GM12878 (cell line): ENCODE measurements at regions not wholly inside any gene's neighbourhood (a gene's known extent, or its start where the extent isn't known, plus 50 kb on each side); places are given as distances from the start of the nearest gene placed in this dataset.

Source experiments
- ATAC-seq: fragments of 200-7000 bp; cut with Tn5 transposase; 3 replicates; pipeline ENCODE4 v1.9.1; 2020; ENCODE audit warnings: mild to moderate bottlenecking, moderate library complexity
- BruUV-seq: library from RNA; stranded (reverse); fragments of 400-500 nt; replicated peaks from 2 replicates; lab custom pipeline; 2021; lab: Mats Ljungman, UMichigan
- CTCF ChIA-PET: fragments of 300-600 bp; sonication (Branson Sonifier 250); formaldehyde crosslinking; extraction: SDS; loops from one replicate; lab custom pipeline; 2021; ENCODE audit warnings: inconsistent platforms; lab: Yijun Ruan, JAX
- POLR2A ChIA-PET: fragments of 350-600 bp; formaldehyde crosslinking; extraction: SDS; loops from one replicate; lab custom pipeline; 2021; ENCODE audit warnings: inconsistent platforms; lab: Charles Lee
- RAD21 ChIA-PET: fragments of 300-600 bp; sonication (Branson Sonifier 250); formaldehyde crosslinking; loops from one replicate; lab custom pipeline; 2023; ENCODE audit warnings: antibody characterized with exemption; ENCODE audit not compliant: unreplicated experiment; lab: Charles Lee
- SMC1A ChIA-PET: fragments of 300-600 bp; sonication (Branson Sonifier 250); formaldehyde crosslinking; loops from one replicate; lab custom pipeline; 2023; ENCODE audit not compliant: unreplicated experiment, uncharacterized antibody; lab: Charles Lee
- DNase-seq: peaks from one replicate; pipeline ENCODE4 v3.0.0-alpha.2; 2011; ENCODE audit warnings: low read depth, low spot score
- FAIRE-seq: peaks from 3 replicates; lab custom pipeline; 2011; peaks lifted over from hg19 to GRCh38; lab: Jason Lieb, UNC
- H2AFZ ChIP-seq: 2 replicates; pipeline ENCODE4 v1.6.0; 2011; ENCODE audit warnings: low read depth, low read length, control low read depth; ENCODE audit not compliant: control insufficient read depth
- H3K27ac ChIP-seq: 2 replicates; pipeline ENCODE4 v1.5.1; 2011; ENCODE audit warnings: control low read depth; ENCODE audit not compliant: control insufficient read depth, insufficient read depth
- H3K27me3 ChIP-seq, 2 experiments: replicated peaks in 1 of 2; 2 replicates each; pipeline versions ENCODE4 v1.6.0 to v1.6.1; 2011; ENCODE audit warnings: low read length in 1 of 2; ENCODE audit not compliant: control insufficient read depth in 2 of 2, insufficient read depth in 2 of 2
- H3K36me3 ChIP-seq, 2 experiments: 2 replicates each; pipeline ENCODE4 v1.5.1; 2011; ENCODE audit warnings: low read length in 1 of 2; ENCODE audit not compliant: control insufficient read depth in 2 of 2, insufficient read depth in 2 of 2
- H3K4me1 ChIP-seq: 2 replicates; pipeline ENCODE4 v1.6.1; 2011; ENCODE audit warnings: mild to moderate bottlenecking, low read length, moderate library complexity, mixed read lengths; ENCODE audit not compliant: control insufficient read depth, insufficient read depth
- H3K4me2 ChIP-seq: 2 replicates; pipeline ENCODE4 v1.6.0; 2011; ENCODE audit warnings: control low read depth; ENCODE audit not compliant: control insufficient read depth, insufficient read depth
- H3K4me3 ChIP-seq: fragments of 200-600 bp; sonication (generic); 2 replicates; pipeline ENCODE4 v1.5.1; 2016
- H3K79me2 ChIP-seq: 2 replicates; pipeline ENCODE4 v1.6.0; 2011; ENCODE audit warnings: low read length; ENCODE audit not compliant: control insufficient read depth, insufficient read depth
- H3K9ac ChIP-seq: 2 replicates; pipeline ENCODE4 v1.8.0; 2011; ENCODE audit warnings: low read length, control low read depth, mixed read lengths; ENCODE audit not compliant: control insufficient read depth, insufficient read depth
- H3K9me3 ChIP-seq: replicated peaks from 3 replicates; pipeline ENCODE4 v1.5.1; 2011; ENCODE audit warnings: mild to moderate bottlenecking, low read length; ENCODE audit not compliant: control insufficient read depth, insufficient read depth
- H4K20me1 ChIP-seq: 2 replicates; pipeline ENCODE4 v1.6.0; 2011; ENCODE audit not compliant: control insufficient read depth, insufficient read depth
- ASH2L ChIP-seq: fragments of 300-600, 200-600 bp; sonication (generic); IDR thresholded peaks from 2 replicates; pipeline ENCODE4 v1.6.1; 2017; ENCODE audit warnings: low read depth, mild to moderate bottlenecking, borderline replicate concordance
- CHD4 ChIP-seq: fragments of 200-600 bp; sonication (generic); IDR thresholded peaks from 2 replicates; pipeline ENCODE4 v1.6.1; 2016; ENCODE audit warnings: mild to moderate bottlenecking
- FOS ChIP-seq: IDR thresholded peaks from 3 replicates; pipeline ENCODE4 v1.6.1; 2011; ENCODE audit warnings: borderline replicate concordance; ENCODE audit not compliant: insufficient read length; ENCODE audit errors: extremely low read depth
- HDGF ChIP-seq: fragments of 450-650 bp; IDR thresholded peaks from 2 replicates; pipeline ENCODE4 v1.6.1; 2016; ENCODE audit warnings: antibody characterized with exemption
- JUNB ChIP-seq: IDR thresholded peaks from 2 replicates; pipeline ENCODE4 v1.6.1; 2016; ENCODE audit warnings: antibody characterized with exemption, mild to moderate bottlenecking
- POU2F2 ChIP-seq: IDR thresholded peaks from 3 replicates; pipeline ENCODE4 v1.6.1; 2011; ENCODE audit warnings: low read depth, mild to moderate bottlenecking, low read length, borderline replicate concordance
- RAD51 ChIP-seq: fragments of 450-650 bp; IDR thresholded peaks from 2 replicates; pipeline ENCODE4 v1.6.1; 2016; ENCODE audit warnings: moderate library complexity, mild to moderate bottlenecking, inconsistent platforms
- RCOR1 ChIP-seq: conservative IDR thresholded peaks from 2 replicates; pipeline ENCODE4 v1.6.1; 2012; ENCODE audit warnings: low read depth, low read length, improper control_type of control experiment
- SMARCA5 ChIP-seq: fragments of 450-650 bp; IDR thresholded peaks from 2 replicates; pipeline ENCODE4 v1.6.1; 2017; ENCODE audit warnings: mild to moderate bottlenecking
- TBL1XR1 ChIP-seq: IDR thresholded peaks from 2 replicates; pipeline ENCODE4 v1.6.1; 2012; ENCODE audit warnings: low read depth, low read length, improper control_type of control experiment
- YBX1 ChIP-seq: fragments of 450-650 bp; IDR thresholded peaks from 2 replicates; pipeline ENCODE4 v1.6.1; 2016; ENCODE audit warnings: antibody characterized with exemption
- WGBS: methylation state at CpG from one replicate; pipeline ENCODE4 v1.1.6; 2016; ENCODE audit warnings: low lambda C conversion rate; ENCODE audit not compliant: insufficient replicate concordance, insufficient coverage; ENCODE audit errors: missing lambda C conversion rate; 5-methylcytosine and 5-hydroxymethylcytosine counted together
- in situ Hi-C: fragments of 300-500 bp; cut with MboI; formaldehyde crosslinking; loops from 9 replicates; pipeline ENCODE4 v1.14.3; 2018; ENCODE audit warnings: mixed read lengths
- intact Hi-C: fragments of 100-400 bp; cut with micrococcal nuclease; formaldehyde crosslinking; loops from one replicate; pipeline ENCODE4 v1.14.2; 2022; ENCODE audit not compliant: unreplicated experiment
- TF ChIP-seq, protein P1 (sequence below): fragments of 450-650 bp; IDR thresholded peaks from 2 replicates; pipeline ENCODE4 v1.6.1; 2018; ENCODE audit warnings: mild to moderate bottlenecking, low read depth, moderate library complexity; ENCODE audit not compliant: partially characterized antibody
- TF ChIP-seq, protein P2 (sequence below): IDR thresholded peaks from 2 replicates; pipeline ENCODE4 v1.6.1; 2012; ENCODE audit warnings: mild to moderate bottlenecking, low read depth, low read length
- TF ChIP-seq, protein P3 (sequence below): fragments of 450-650 bp; IDR thresholded peaks from 2 replicates; pipeline ENCODE4 v1.6.1; 2017; ENCODE audit warnings: borderline replicate concordance
- TF ChIP-seq, protein P4 (sequence below): fragments of 450-650 bp; formaldehyde crosslinking; IDR thresholded peaks from 2 replicates; pipeline ENCODE4 v1.4.0; 2022; ENCODE audit warnings: mild to moderate bottlenecking, moderate library complexity

DNA sequence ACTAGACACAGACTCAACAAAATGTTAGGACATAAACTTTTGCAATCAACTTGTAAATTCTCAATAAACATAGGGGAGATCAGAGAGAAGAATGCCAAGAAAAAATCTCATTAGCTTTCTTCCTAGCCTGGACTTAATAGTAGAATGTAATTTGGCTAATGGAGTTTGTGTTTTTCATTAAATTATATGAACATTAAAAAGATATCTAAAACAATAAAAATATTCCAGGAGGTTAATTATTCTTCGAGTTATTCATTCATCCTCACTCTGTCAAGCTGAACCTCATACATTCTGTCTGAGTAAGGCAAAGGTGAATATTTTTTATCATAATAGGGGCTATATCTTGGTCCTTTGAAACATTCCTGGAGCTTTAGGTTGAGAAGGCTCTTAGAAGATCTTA is 551.9 kb upstream of the TBX3 start:
- SMC1A ChIA-PET = interaction anchor here (0.8 kb wide), 1 partner anchor 34 kb away, joined by 3 read pairs; no protein-coding TSS in a partner anchor
- no peak for TF ChIP-seq CHD4
- TF ChIP-seq, protein P1, sequence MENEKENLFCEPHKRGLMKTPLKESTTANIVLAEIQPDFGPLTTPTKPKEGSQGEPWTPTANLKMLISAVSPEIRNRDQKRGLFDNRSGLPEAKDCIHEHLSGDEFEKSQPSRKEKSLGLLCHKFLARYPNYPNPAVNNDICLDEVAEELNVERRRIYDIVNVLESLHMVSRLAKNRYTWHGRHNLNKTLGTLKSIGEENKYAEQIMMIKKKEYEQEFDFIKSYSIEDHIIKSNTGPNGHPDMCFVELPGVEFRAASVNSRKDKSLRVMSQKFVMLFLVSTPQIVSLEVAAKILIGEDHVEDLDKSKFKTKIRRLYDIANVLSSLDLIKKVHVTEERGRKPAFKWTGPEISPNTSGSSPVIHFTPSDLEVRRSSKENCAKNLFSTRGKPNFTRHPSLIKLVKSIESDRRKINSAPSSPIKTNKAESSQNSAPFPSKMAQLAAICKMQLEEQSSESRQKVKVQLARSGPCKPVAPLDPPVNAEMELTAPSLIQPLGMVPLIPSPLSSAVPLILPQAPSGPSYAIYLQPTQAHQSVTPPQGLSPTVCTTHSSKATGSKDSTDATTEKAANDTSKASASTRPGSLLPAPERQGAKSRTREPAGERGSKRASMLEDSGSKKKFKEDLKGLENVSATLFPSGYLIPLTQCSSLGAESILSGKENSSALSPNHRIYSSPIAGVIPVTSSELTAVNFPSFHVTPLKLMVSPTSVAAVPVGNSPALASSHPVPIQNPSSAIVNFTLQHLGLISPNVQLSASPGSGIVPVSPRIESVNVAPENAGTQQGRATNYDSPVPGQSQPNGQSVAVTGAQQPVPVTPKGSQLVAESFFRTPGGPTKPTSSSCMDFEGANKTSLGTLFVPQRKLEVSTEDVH = no peak
- no peak for TF ChIP-seq SMARCA5
- TF ChIP-seq RAD51 = no peak
- no peak for TF ChIP-seq ASH2L
- TF ChIP-seq, protein P2, sequence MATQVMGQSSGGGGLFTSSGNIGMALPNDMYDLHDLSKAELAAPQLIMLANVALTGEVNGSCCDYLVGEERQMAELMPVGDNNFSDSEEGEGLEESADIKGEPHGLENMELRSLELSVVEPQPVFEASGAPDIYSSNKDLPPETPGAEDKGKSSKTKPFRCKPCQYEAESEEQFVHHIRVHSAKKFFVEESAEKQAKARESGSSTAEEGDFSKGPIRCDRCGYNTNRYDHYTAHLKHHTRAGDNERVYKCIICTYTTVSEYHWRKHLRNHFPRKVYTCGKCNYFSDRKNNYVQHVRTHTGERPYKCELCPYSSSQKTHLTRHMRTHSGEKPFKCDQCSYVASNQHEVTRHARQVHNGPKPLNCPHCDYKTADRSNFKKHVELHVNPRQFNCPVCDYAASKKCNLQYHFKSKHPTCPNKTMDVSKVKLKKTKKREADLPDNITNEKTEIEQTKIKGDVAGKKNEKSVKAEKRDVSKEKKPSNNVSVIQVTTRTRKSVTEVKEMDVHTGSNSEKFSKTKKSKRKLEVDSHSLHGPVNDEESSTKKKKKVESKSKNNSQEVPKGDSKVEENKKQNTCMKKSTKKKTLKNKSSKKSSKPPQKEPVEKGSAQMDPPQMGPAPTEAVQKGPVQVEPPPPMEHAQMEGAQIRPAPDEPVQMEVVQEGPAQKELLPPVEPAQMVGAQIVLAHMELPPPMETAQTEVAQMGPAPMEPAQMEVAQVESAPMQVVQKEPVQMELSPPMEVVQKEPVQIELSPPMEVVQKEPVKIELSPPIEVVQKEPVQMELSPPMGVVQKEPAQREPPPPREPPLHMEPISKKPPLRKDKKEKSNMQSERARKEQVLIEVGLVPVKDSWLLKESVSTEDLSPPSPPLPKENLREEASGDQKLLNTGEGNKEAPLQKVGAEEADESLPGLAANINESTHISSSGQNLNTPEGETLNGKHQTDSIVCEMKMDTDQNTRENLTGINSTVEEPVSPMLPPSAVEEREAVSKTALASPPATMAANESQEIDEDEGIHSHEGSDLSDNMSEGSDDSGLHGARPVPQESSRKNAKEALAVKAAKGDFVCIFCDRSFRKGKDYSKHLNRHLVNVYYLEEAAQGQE = no peak
- TF ChIP-seq FOS = no peak
- no peak for TF ChIP-seq POU2F2
- TF ChIP-seq, protein P3, sequence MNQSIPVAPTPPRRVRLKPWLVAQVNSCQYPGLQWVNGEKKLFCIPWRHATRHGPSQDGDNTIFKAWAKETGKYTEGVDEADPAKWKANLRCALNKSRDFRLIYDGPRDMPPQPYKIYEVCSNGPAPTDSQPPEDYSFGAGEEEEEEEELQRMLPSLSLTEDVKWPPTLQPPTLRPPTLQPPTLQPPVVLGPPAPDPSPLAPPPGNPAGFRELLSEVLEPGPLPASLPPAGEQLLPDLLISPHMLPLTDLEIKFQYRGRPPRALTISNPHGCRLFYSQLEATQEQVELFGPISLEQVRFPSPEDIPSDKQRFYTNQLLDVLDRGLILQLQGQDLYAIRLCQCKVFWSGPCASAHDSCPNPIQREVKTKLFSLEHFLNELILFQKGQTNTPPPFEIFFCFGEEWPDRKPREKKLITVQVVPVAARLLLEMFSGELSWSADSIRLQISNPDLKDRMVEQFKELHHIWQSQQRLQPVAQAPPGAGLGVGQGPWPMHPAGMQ = no peak
- no peak for TF ChIP-seq YBX1
- TF ChIP-seq TBL1XR1 = no peak
- no peak for TF ChIP-seq HDGF
- TF ChIP-seq, protein P4, sequence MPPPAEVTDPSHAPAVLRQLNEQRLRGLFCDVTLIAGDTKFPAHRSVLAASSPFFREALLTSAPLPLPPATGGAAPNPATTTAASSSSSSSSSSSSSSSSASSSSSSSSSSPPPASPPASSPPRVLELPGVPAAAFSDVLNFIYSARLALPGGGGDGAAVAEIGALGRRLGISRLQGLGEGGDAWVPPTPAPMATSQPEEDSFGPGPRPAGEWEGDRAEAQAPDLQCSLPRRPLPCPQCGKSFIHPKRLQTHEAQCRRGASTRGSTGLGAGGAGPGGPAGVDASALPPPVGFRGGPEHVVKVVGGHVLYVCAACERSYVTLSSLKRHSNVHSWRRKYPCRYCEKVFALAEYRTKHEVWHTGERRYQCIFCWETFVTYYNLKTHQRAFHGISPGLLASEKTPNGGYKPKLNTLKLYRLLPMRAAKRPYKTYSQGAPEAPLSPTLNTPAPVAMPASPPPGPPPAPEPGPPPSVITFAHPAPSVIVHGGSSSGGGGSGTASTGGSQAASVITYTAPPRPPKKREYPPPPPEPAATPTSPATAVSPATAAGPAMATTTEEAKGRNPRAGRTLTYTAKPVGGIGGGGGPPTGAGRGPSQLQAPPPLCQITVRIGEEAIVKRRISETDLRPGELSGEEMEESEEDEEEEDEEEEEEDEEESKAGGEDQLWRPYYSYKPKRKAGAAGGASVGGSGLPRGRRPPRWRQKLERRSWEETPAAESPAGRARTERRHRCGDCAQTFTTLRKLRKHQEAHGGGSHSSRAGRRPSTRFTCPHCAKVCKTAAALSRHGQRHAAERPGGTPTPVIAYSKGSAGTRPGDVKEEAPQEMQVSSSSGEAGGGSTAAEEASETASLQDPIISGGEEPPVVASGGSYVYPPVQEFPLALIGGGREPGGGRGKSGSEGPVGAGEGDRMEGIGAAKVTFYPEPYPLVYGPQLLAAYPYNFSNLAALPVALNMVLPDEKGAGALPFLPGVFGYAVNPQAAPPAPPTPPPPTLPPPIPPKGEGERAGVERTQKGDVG = no peak
- no peak for TF ChIP-seq JUNB
- TF ChIP-seq RCOR1 = no peak

More for the DNA sequence above, 551.9 kb upstream of the TBX3 start:
- WGBS = 0% methylated on average over 1 of the region's 1 CpG
- no peaks in the 10 kb centered on the region for H3K79me2 ChIP-seq
- intact Hi-C loops (no loop called here), in situ Hi-C loops (no loop called here)
- no peaks in the 10 kb centered on the region for H3K9me3 ChIP-seq
- ChIA-PET CTCF (no interaction called here), RAD21 (interaction anchor here (0.6 kb wide), 1 partner anchor 129 kb away, joined by 3 read pairs; no protein-coding TSS in a partner anchor), POLR2A (no interaction called here)
- no peak overlapping the region for H3K27ac ChIP-seq
- no peak overlapping the region for H3K4me3 ChIP-seq
- H3K4me1 ChIP-seq = no peaks in the 10 kb centered on the region
- BruUV-seq = no TSS peak
- no peak for ATAC-seq
- H3K27me3 ChIP-seq = no peaks in the 10 kb centered on the region
- FAIRE-seq = no peak
- H3K4me2 ChIP-seq = no peak overlapping the region
- DNase-seq = no peak
- H3K36me3 ChIP-seq = no peaks in the 10 kb centered on the region
- no peak overlapping the region for H3K9ac ChIP-seq
- no peak overlapping the region for H2AFZ ChIP-seq
- H4K20me1 ChIP-seq = no peaks in the 10 kb centered on the region
